ENCODE measurements at regions not wholly inside any gene's neighbourhood (a gene's known extent, or its start where the extent isn't known, plus 50 kb on each side); places are given as distances from the start of the nearest gene placed in this dataset.
"Not testable (repeated sequence)": the region's sequence is repeated elsewhere in the genome, so short reads cannot be mapped to it uniquely, and the experiment has no call there.

GRCh38 chr15:101912349-101913287, 100.6 kb downstream of the OR4F15 start:
- TF ChIP-seq POLR2A, CTCF (IDR thresholded peaks at IDR 0.05): not testable (repeated sequence)
